ENCODE measurements at regions not wholly inside any gene's neighbourhood (a gene's known extent, or its start where the extent isn't known, plus 50 kb on each side); places are given as distances from the start of the nearest gene placed in this dataset.

DNA sequence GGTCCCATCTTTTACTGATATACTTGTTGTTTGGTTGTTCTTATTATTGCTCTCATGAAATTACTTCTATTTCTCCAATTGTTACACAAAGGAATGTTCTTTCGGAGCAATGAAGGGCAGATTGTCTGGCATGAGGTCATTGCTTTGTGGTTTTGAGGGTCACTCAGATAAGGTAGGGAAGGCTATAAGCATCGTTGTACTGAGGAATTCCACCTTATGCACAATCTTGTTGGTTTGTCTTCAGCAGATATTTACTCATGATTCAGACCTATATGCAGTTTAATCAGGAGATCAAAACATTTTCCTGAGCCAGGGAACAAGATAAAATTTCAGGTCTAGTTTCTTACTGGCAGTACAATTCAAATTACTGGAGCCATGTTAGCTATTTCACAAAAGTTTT is 163.0 kb upstream of the SPHKAP start:
- H3K4me1 ChIP-seq (ENCODE audit: control insufficient read depth in 1 of 2, insufficient read depth in 2 of 2, low read length in 2 of 2), result no peaks in the 10 kb centered on the region
- intact Hi-C loops (cut with micrococcal nuclease), result no loop called here
- H3K4me1 Mint-ChIP-seq, result no peaks in the 10 kb centered on the region
- no peak overlapping the region for H3K27ac Mint-ChIP-seq
- H3K9me3 Mint-ChIP-seq, result peaks cover 0 to 15% (median 4%) of the 10 kb centered on the region in 7 donors
- no peak overlapping the region for H3K9ac ChIP-seq (ENCODE audit: insufficient read depth, low read length, poor library complexity, severe bottlenecking)
- H3K27me3 ChIP-seq (ENCODE audit: control insufficient read depth in 2 of 2, insufficient read depth in 2 of 2, low read length in 2 of 2), result no peaks in the 10 kb centered on the region
- no peak overlapping the region for H3K4me2 ChIP-seq (replicated peaks; ENCODE audit: extremely low read depth, low read length, poor library complexity, severe bottlenecking)
- H3K36me3 ChIP-seq (replicated peaks in 1 of 2; ENCODE audit: control insufficient read depth in 1 of 2, insufficient read depth in 2 of 2, low read length in 2 of 2), result no peaks in the 10 kb centered on the region
- no peak overlapping the region for H3K4me3 ChIP-seq (replicated peaks in 1 of 3; ENCODE audit: low read depth in 2 of 3, low read length in 3 of 3)
- no peak for TF ChIP-seq CTCF (IDR thresholded peaks at IDR 0.05)
- no peak for DNase-seq
- WGBS (ENCODE audit: insufficient coverage), result 100% methylated on average over 1 of the region's 2 CpGs
- no peak overlapping the region for H3K4me3 Mint-ChIP-seq
- H3K79me2 ChIP-seq (ENCODE audit: insufficient read depth, low read length), result no peaks in the 10 kb centered on the region
- no peak overlapping the region for H2AFZ ChIP-seq (ENCODE audit: insufficient read depth, low read depth, low read length, poor library complexity, severe bottlenecking)
- H3K27me3 Mint-ChIP-seq (ENCODE audit: low read depth in 3 of 3), result peaks cover 0 to 2% (median 1%) of the 10 kb centered on the region in 3 donors
- H3K36me3 Mint-ChIP-seq, result no peaks in the 10 kb centered on the region
- H3K27ac ChIP-seq (ENCODE audit: low read depth in 1 of 2, low read length in 2 of 2), result no peak overlapping the region
- H3K9me3 ChIP-seq (replicated peaks in 1 of 2; ENCODE audit: control insufficient read depth in 1 of 2, insufficient read depth in 1 of 2, low read length in 2 of 2), result peaks cover 0 to 3% of the 10 kb centered on the region in 2 donors
- no peaks in the 10 kb centered on the region for H4K20me1 ChIP-seq (ENCODE audit: insufficient read depth, low read length)

- intact Hi-C loops (cut with micrococcal nuclease), result no loop called here
- H3K4me1 ChIP-seq (ENCODE audit: control insufficient read depth in 1 of 2, insufficient read depth in 2 of 2, low read length in 2 of 2), result no peaks in the 10 kb centered on the region
- H3K9ac ChIP-seq (ENCODE audit: insufficient read depth, low read length, poor library complexity, severe bottlenecking), result no peak overlapping the region
- no peak overlapping the region for H3K4me3 Mint-ChIP-seq
- H3K4me1 Mint-ChIP-seq, result no peaks in the 10 kb centered on the region
- H3K27me3 ChIP-seq (ENCODE audit: control insufficient read depth in 2 of 2, insufficient read depth in 2 of 2, low read length in 2 of 2), result no peaks in the 10 kb centered on the region
- H3K27ac Mint-ChIP-seq, result no peak overlapping the region
- H3K27ac ChIP-seq (ENCODE audit: low read depth in 1 of 2, low read length in 2 of 2), result no peak overlapping the region
- H3K36me3 Mint-ChIP-seq, result no peaks in the 10 kb centered on the region
- no peak overlapping the region for H3K4me2 ChIP-seq (replicated peaks; ENCODE audit: extremely low read depth, low read length, poor library complexity, severe bottlenecking)
- H4K20me1 ChIP-seq (ENCODE audit: insufficient read depth, low read length), result no peaks in the 10 kb centered on the region
- H3K79me2 ChIP-seq (ENCODE audit: insufficient read depth, low read length), result no peaks in the 10 kb centered on the region
- H3K9me3 ChIP-seq (replicated peaks in 1 of 2; ENCODE audit: control insufficient read depth in 1 of 2, insufficient read depth in 1 of 2, low read length in 2 of 2), result peaks cover 7 to 10% of the 10 kb centered on the region in 2 donors
- peaks cover 0 to 2% (median 0%) of the 10 kb centered on the region in 3 donors for H3K27me3 Mint-ChIP-seq (ENCODE audit: low read depth in 3 of 3)
- no peak overlapping the region for H3K4me3 ChIP-seq (replicated peaks in 1 of 3; ENCODE audit: low read depth in 2 of 3, low read length in 3 of 3)
- H3K9me3 Mint-ChIP-seq, result peaks cover 3 to 14% (median 7%) of the 10 kb centered on the region in 7 donors
- no peaks in the 10 kb centered on the region for H3K36me3 ChIP-seq (replicated peaks in 1 of 2; ENCODE audit: control insufficient read depth in 1 of 2, insufficient read depth in 2 of 2, low read length in 2 of 2)
- no peak for DNase-seq
- no peak for TF ChIP-seq CTCF (IDR thresholded peaks at IDR 0.05)
- no peak overlapping the region for H2AFZ ChIP-seq (ENCODE audit: insufficient read depth, low read depth, low read length, poor library complexity, severe bottlenecking)
Measured at GRCh38 chr2:228339525-228339924, 158.0 kb upstream of the SPHKAP start.

Measured in CD14-positive monocyte (primary cell).